ENCODE measurements at regions not wholly inside any gene's neighbourhood (a gene's known extent, or its start where the extent isn't known, plus 50 kb on each side); places are given as distances from the start of the nearest gene placed in this dataset.

DNA sequence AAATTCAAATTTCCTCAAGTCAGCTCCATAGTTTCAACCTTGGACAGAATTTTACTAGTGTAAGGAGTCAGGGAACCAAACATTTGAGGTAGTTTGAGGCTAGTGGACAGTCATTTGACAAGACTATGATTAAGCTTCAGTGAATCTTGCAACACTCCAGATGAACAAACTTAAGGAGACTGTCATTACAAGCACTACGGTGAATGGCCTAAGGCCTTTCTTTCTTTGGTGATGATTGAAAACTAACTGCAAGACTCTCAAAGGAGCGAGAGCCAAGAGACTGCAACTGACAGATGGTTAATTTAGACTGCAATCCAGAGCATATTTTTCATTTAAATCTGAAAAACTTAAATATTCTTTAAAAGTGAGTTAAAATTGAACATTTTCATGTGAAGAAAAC is 272.3 kb upstream of the NECTIN3 start:
- TF ChIP-seq POLR2A (IDR thresholded peaks at IDR 0.05; ENCODE audit: low read length) (no peak), GATA1 (IDR thresholded peaks at IDR 0.05; ENCODE audit: low read depth, low read length) (no peak)

All from erythroblast (primary cell).